ENCODE measurements at regions not wholly inside any gene's neighbourhood (a gene's known extent, or its start where the extent isn't known, plus 50 kb on each side); places are given as distances from the start of the nearest gene placed in this dataset.
A peak's percentile ranks its signal among the peaks of the same experiment; 100 is the strongest.
"Not testable (repeated sequence)": the region's sequence is repeated elsewhere in the genome, so short reads cannot be mapped to it uniquely, and the experiment has no call there.

GRCh38 chr12:127113945-127114344, 1153.0 kb upstream of the TMEM132C start:
- DNase-seq (no peak), ATAC-seq (no peak)
- Mint-ChIP-seq H3K27ac (no peak overlapping the region), H3K9me3 (no peaks in the 10 kb centered on the region), H3K27me3 (peaks cover 6% of the 10 kb centered on the region), H3K4me1 (no peaks in the 10 kb centered on the region), H3K4me3 (no peak overlapping the region), H3K36me3 (ENCODE audit: low read depth) (no peaks in the 10 kb centered on the region)

GRCh38 chr12:127115468-127116035, 1151.4 kb upstream of the TMEM132C start:
- Mint-ChIP-seq H3K4me3 (no peak overlapping the region), H3K27me3 (peaks cover 8% of the 10 kb centered on the region), H3K27ac (no peak overlapping the region), H3K4me1 (no peaks in the 10 kb centered on the region), H3K9me3 (no peaks in the 10 kb centered on the region), H3K36me3 (ENCODE audit: low read depth) (no peaks in the 10 kb centered on the region)
- DNase-seq (no peak), ATAC-seq (no peak)

- no peaks in the 10 kb centered on the region for H3K9me3 Mint-ChIP-seq
- DNase-seq (no peak), ATAC-seq (no peak)
- no peaks in the 10 kb centered on the region for H3K36me3 Mint-ChIP-seq (ENCODE audit: low read depth)
- no peak overlapping the region for H3K4me3 Mint-ChIP-seq
- H3K27ac Mint-ChIP-seq = no peak overlapping the region
- peaks cover 5% of the 10 kb centered on the region for H3K27me3 Mint-ChIP-seq
- no peaks in the 10 kb centered on the region for H3K4me1 Mint-ChIP-seq
Observed at GRCh38 chr12:127118251-127118650, 1148.7 kb upstream of the TMEM132C start.

GRCh38 chr12:127119600-127120140, 1147.3 kb upstream of the TMEM132C start:
- Mint-ChIP-seq H3K36me3 (ENCODE audit: low read depth) (no peaks in the 10 kb centered on the region), H3K4me1 (no peaks in the 10 kb centered on the region), H3K27me3 (peaks cover 3% of the 10 kb centered on the region), H3K27ac (no peak overlapping the region), H3K9me3 (no peaks in the 10 kb centered on the region), H3K4me3 (no peak overlapping the region)
- DNase-seq (no peak), ATAC-seq (no peak)

GRCh38 chr12:127120851-127121250, 1146.1 kb upstream of the TMEM132C start:
- no peak overlapping the region for H3K27ac Mint-ChIP-seq
- DNase-seq (no peak), ATAC-seq (no peak)
- H3K4me1 Mint-ChIP-seq = peaks cover 5% of the 10 kb centered on the region
- H3K9me3 Mint-ChIP-seq = no peaks in the 10 kb centered on the region
- H3K4me3 Mint-ChIP-seq = no peak overlapping the region
- no peaks in the 10 kb centered on the region for H3K36me3 Mint-ChIP-seq (ENCODE audit: low read depth)
- H3K27me3 Mint-ChIP-seq = peaks cover 3% of the 10 kb centered on the region

- Mint-ChIP-seq H3K9me3 (no peaks in the 10 kb centered on the region), H3K27ac (no peak overlapping the region)
- ATAC-seq = no peak
Observed at GRCh38 chr12:127121494-127122084, 1145.4 kb upstream of the TMEM132C start.

GRCh38 chr12:127125607-127126259, 1141.2 kb upstream of the TMEM132C start:
- DNase-seq (peak; percentile 20), ATAC-seq (peak; percentile 96)
- Mint-ChIP-seq H3K9me3 (no peaks in the 10 kb centered on the region), H3K4me3 (no peak overlapping the region), H3K36me3 (ENCODE audit: low read depth) (no peaks in the 10 kb centered on the region), H3K27me3 (peaks cover 5% of the 10 kb centered on the region), H3K27ac (no peak overlapping the region), H3K4me1 (peaks cover 11% of the 10 kb centered on the region)

More at GRCh38 chr12:127121494-127122084, 1145.4 kb upstream of the TMEM132C start:
- Mint-ChIP-seq H3K27me3 (peaks cover 3% of the 10 kb centered on the region), H3K4me1 (peaks cover 11% of the 10 kb centered on the region), H3K36me3 (ENCODE audit: low read depth) (no peaks in the 10 kb centered on the region), H3K4me3 (no peak overlapping the region)
- no peak for DNase-seq

GRCh38 chr12:127126260-127126628, 1140.7 kb upstream of the TMEM132C start:
- no peak overlapping the region for H3K27ac Mint-ChIP-seq
- H3K4me3 Mint-ChIP-seq = no peak overlapping the region
- peaks cover 11% of the 10 kb centered on the region for H3K4me1 Mint-ChIP-seq
- ATAC-seq = peak; percentile 6
- H3K9me3 Mint-ChIP-seq = no peaks in the 10 kb centered on the region
- H3K36me3 Mint-ChIP-seq (ENCODE audit: low read depth) = no peaks in the 10 kb centered on the region
- DNase-seq = no peak
- H3K27me3 Mint-ChIP-seq = peaks cover 5% of the 10 kb centered on the region

GRCh38 chr12:127127897-127128296, 1139.1 kb upstream of the TMEM132C start:
- H3K9me3 Mint-ChIP-seq = no peaks in the 10 kb centered on the region
- no peaks in the 10 kb centered on the region for H3K36me3 Mint-ChIP-seq (ENCODE audit: low read depth)
- no peak overlapping the region for H3K4me3 Mint-ChIP-seq
- ATAC-seq (no peak), DNase-seq (no peak)
- H3K27me3 Mint-ChIP-seq = peaks cover 5% of the 10 kb centered on the region
- peaks cover 11% of the 10 kb centered on the region for H3K4me1 Mint-ChIP-seq
- no peak overlapping the region for H3K27ac Mint-ChIP-seq

GRCh38 chr12:127130506-127131124, 1136.4 kb upstream of the TMEM132C start:
- ATAC-seq (no peak), DNase-seq (no peak)
- Mint-ChIP-seq H3K36me3 (ENCODE audit: low read depth) (no peaks in the 10 kb centered on the region), H3K4me1 (peaks cover 7% of the 10 kb centered on the region), H3K27me3 (peaks cover 8% of the 10 kb centered on the region), H3K9me3 (no peaks in the 10 kb centered on the region), H3K27ac (no peak overlapping the region), H3K4me3 (no peak overlapping the region)

- Mint-ChIP-seq H3K4me3 (no peak overlapping the region), H3K4me1 (no peaks in the 10 kb centered on the region), H3K27me3 (peaks cover 5% of the 10 kb centered on the region), H3K36me3 (ENCODE audit: low read depth) (no peaks in the 10 kb centered on the region), H3K9me3 (peaks cover 13% of the 10 kb centered on the region), H3K27ac (no peak overlapping the region)
- DNase-seq (no peak), ATAC-seq (no peak)
Observed at GRCh38 chr12:127133675-127134335, 1133.2 kb upstream of the TMEM132C start.

GRCh38 chr12:127140864-127141484, 1126.0 kb upstream of the TMEM132C start:
- not testable (repeated sequence) for DNase-seq; H3K4me3 Mint-ChIP-seq; H3K27me3 Mint-ChIP-seq; H3K27ac Mint-ChIP-seq; H3K4me1 Mint-ChIP-seq; H3K36me3 Mint-ChIP-seq (ENCODE audit: low read depth); ATAC-seq
- H3K9me3 Mint-ChIP-seq = peaks cover 27% of the 10 kb centered on the region

GRCh38 chr12:127143020-127143419, 1124.0 kb upstream of the TMEM132C start:
- no peaks in the 10 kb centered on the region for H3K36me3 Mint-ChIP-seq (ENCODE audit: low read depth)
- no peak overlapping the region for H3K27ac Mint-ChIP-seq

GRCh38 chr12:127144770-127145169, 1122.2 kb upstream of the TMEM132C start:
- peaks cover 9% of the 10 kb centered on the region for H3K9me3 Mint-ChIP-seq
- peaks cover 6% of the 10 kb centered on the region for H3K4me1 Mint-ChIP-seq
- H3K27ac Mint-ChIP-seq = no peak overlapping the region
- no peak for DNase-seq
- H3K27me3 Mint-ChIP-seq = peaks cover 5% of the 10 kb centered on the region
- H3K4me3 Mint-ChIP-seq = no peak overlapping the region
- no peaks in the 10 kb centered on the region for H3K36me3 Mint-ChIP-seq (ENCODE audit: low read depth)
- no peak for ATAC-seq

More at GRCh38 chr12:127143020-127143419, 1124.0 kb upstream of the TMEM132C start:
- no peak for DNase-seq
- peaks cover 6% of the 10 kb centered on the region for H3K4me1 Mint-ChIP-seq
- H3K27me3 Mint-ChIP-seq = peaks cover 6% of the 10 kb centered on the region
- H3K9me3 Mint-ChIP-seq = peaks cover 22% of the 10 kb centered on the region
- no peak overlapping the region for H3K4me3 Mint-ChIP-seq
- ATAC-seq = no peak
